Mesendoderm (in vitro differentiated cells): ENCODE measurements at regions not wholly inside any gene's neighbourhood (a gene's known extent, or its start where the extent isn't known, plus 50 kb on each side); places are given as distances from the start of the nearest gene placed in this dataset.
A peak's percentile ranks its signal among the peaks of the same experiment; 100 is the strongest.

Experiments
- DNase-seq: peaks from one replicate; pipeline ENCODE4 v3.0.0; 2013
- H2AK5ac ChIP-seq: 2 replicates; pipeline ENCODE4 v1.6.1; 2013; ENCODE audit warnings: low read length, inconsistent platforms
- H2BK120ac ChIP-seq: 2 replicates; pipeline ENCODE4 v1.6.1; 2013; ENCODE audit warnings: low read depth, mild to moderate bottlenecking, low read length, moderate library complexity, mixed read lengths
- H2BK15ac ChIP-seq: replicated peaks from 2 replicates; pipeline ENCODE4 v1.6.1; 2013; ENCODE audit warnings: low read depth, mild to moderate bottlenecking, moderate library complexity
- H2BK5ac ChIP-seq: 2 replicates; pipeline ENCODE4 v1.6.1; 2013; ENCODE audit warnings: low read length, inconsistent platforms
- H3K18ac ChIP-seq: 2 replicates; pipeline ENCODE4 v1.6.1; 2013; ENCODE audit warnings: mild to moderate bottlenecking, low read length, mixed read lengths
- H3K23ac ChIP-seq: one replicate; pipeline ENCODE4 v1.6.1; 2013; ENCODE audit warnings: low read length
- H3K27ac ChIP-seq: 2 replicates; pipeline ENCODE4 v1.5.1; 2013; ENCODE audit warnings: low read depth, mild to moderate bottlenecking, inconsistent platforms, low read length, moderate library complexity
- H3K27me3 ChIP-seq: 2 replicates; pipeline ENCODE4 v1.6.1; 2013; ENCODE audit warnings: low read length, control low read depth, mild to moderate bottlenecking, inconsistent platforms; ENCODE audit not compliant: insufficient read depth, poor library complexity
- H3K36me3 ChIP-seq: 2 replicates; pipeline ENCODE4 v1.6.1; 2013; ENCODE audit warnings: low read length, inconsistent platforms; ENCODE audit not compliant: control insufficient read depth, insufficient read depth
- H3K4ac ChIP-seq: one replicate; pipeline ENCODE4 v1.6.1; 2013; ENCODE audit warnings: low read depth, mild to moderate bottlenecking, low read length, moderate library complexity
- H3K4me1 ChIP-seq: 2 replicates; pipeline ENCODE4 v1.6.1; 2013; ENCODE audit warnings: low read depth, low read length, inconsistent platforms; ENCODE audit not compliant: control insufficient read depth
- H3K4me2 ChIP-seq: 2 replicates; pipeline ENCODE4 v1.6.1; 2013; ENCODE audit warnings: low read length
- H3K4me3 ChIP-seq: 2 replicates; pipeline ENCODE4 v1.5.1; 2013; ENCODE audit warnings: mild to moderate bottlenecking, low read length
- H3K56ac ChIP-seq: one replicate; pipeline ENCODE4 v1.6.1; 2013; ENCODE audit warnings: low read length
- H3K79me1 ChIP-seq: 2 replicates; pipeline ENCODE4 v1.6.1; 2013; ENCODE audit warnings: low read length, inconsistent platforms
- H3K79me2 ChIP-seq: 2 replicates; pipeline ENCODE4 v1.6.1; 2013; ENCODE audit warnings: mild to moderate bottlenecking, low read length; ENCODE audit not compliant: control insufficient read depth, insufficient read depth
- H3K9ac ChIP-seq: 2 replicates; pipeline ENCODE4 v1.6.1; 2013; ENCODE audit warnings: low read length, inconsistent platforms
- H4K5ac ChIP-seq: one replicate; pipeline ENCODE4 v1.6.1; 2013; ENCODE audit warnings: low read length
- H4K8ac ChIP-seq: one replicate; pipeline ENCODE4 v1.6.1; 2013; ENCODE audit warnings: low read depth, mild to moderate bottlenecking, control low read depth, low read length, moderate library complexity
- WGBS: extraction: QIAGEN DNeasy Blood & Tissue Kit; methylation state at CpG from one replicate; pipeline ENCODE4 v1.1.7; 2013; ENCODE audit warnings: low lambda C conversion rate, missing lambda C conversion rate; ENCODE audit not compliant: insufficient coverage; ENCODE audit errors: extremely low coverage; 5-methylcytosine and 5-hydroxymethylcytosine counted together

GRCh38 chr4:55763996-55764395 lies 55.6 kb upstream of the EXOC1L start:
- Histone ChIP-seq H2BK15ac (no peak overlapping the region), H2AK5ac (no peak overlapping the region), H4K5ac (no peak overlapping the region), H3K18ac (no peak overlapping the region), H3K23ac (no peak overlapping the region), H3K79me2 (no peaks in the 10 kb centered on the region), H2BK120ac (no peak overlapping the region), H2BK5ac (no peak overlapping the region), H3K36me3 (no peaks in the 10 kb centered on the region), H3K27ac (no peak overlapping the region), H3K4me3 (no peak overlapping the region), H4K8ac (no peak overlapping the region), H3K27me3 (no peaks in the 10 kb centered on the region), H3K9ac (no peak overlapping the region), H3K4me1 (no peaks in the 10 kb centered on the region), H3K4ac (no peak overlapping the region), H3K79me1 (no peaks in the 10 kb centered on the region), H3K4me2 (no peak overlapping the region), H3K56ac (no peak overlapping the region)
- DNase-seq: no peak
- no CpG with 5 or more reads among the region's 2 CpGs for WGBS

DNA sequence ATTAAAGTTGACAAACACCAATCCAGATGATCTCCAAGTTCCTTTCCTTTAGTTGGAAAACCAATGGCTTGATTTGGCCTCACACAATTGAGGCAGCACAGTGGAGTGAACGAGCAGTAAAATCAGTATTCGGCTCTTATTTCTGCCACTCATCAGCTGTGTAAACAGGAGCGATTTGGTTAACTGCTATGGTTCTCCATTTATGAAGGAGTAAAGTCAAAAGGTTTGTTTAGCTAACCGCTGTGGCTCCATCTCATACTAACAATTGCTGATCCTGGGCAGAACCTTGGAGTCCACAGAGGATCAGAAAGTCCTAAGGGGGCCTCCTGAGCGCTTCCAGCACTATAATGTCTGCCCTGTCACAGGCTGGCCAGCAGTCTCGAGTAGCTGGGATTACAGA lies 54.5 kb upstream of the EXOC1L start:
- Histone ChIP-seq H3K4me2 (no peak overlapping the region), H3K4me3 (no peak overlapping the region), H3K27ac (no peak overlapping the region), H3K4ac (no peak overlapping the region), H2BK5ac (no peak overlapping the region), H2BK15ac (no peak overlapping the region), H3K79me1 (no peaks in the 10 kb centered on the region), H3K9ac (no peak overlapping the region), H3K79me2 (no peaks in the 10 kb centered on the region), H3K4me1 (no peaks in the 10 kb centered on the region), H3K23ac (no peak overlapping the region), H3K27me3 (no peaks in the 10 kb centered on the region), H4K5ac (no peak overlapping the region), H3K56ac (no peak overlapping the region), H4K8ac (no peak overlapping the region), H2AK5ac (no peak overlapping the region), H3K18ac (no peak overlapping the region), H2BK120ac (no peak overlapping the region), H3K36me3 (no peaks in the 10 kb centered on the region)
- no CpG with 5 or more reads among the region's 6 CpGs for WGBS
- DNase-seq: no peak

GRCh38 chr4:55768291-55768690 lies 51.3 kb upstream of the EXOC1L start:
- Histone ChIP-seq H3K18ac (peak overlapping the region; percentile 65), H3K23ac (no peak overlapping the region), H2BK15ac (no peak overlapping the region), H3K56ac (no peak overlapping the region), H4K5ac (no peak overlapping the region), H3K27me3 (no peaks in the 10 kb centered on the region), H3K79me1 (no peaks in the 10 kb centered on the region), H2BK5ac (no peak overlapping the region), H4K8ac (peak overlapping the region; percentile 56), H2BK120ac (peak overlapping the region; percentile 10), H3K4me2 (no peak overlapping the region), H3K27ac (no peak overlapping the region), H3K36me3 (no peaks in the 10 kb centered on the region), H3K79me2 (no peaks in the 10 kb centered on the region), H2AK5ac (no peak overlapping the region), H3K4me1 (no peaks in the 10 kb centered on the region), H3K4ac (no peak overlapping the region), H3K4me3 (no peak overlapping the region), H3K9ac (no peak overlapping the region)
- peak; percentile 95 for DNase-seq
- WGBS: no CpG with 5 or more reads among the region's 3 CpGs
